Tibial nerve (tissue), 4 donors: ENCODE measurements at regions not wholly inside any gene's neighbourhood (a gene's known extent, or its start where the extent isn't known, plus 50 kb on each side); places are given as distances from the start of the nearest gene placed in this dataset.

ENCODE experiments used
- DNase-seq, 2 donors: peaks; one replicate each; pipeline ENCODE4 v3.0.0-alpha.2; 2019; ENCODE audit warnings: low spot score in 2 of 2
- H3K27ac ChIP-seq, 4 donors: fragments of 200-600 bp; sonication (generic) in 3 of 4; one replicate each; pipeline ENCODE4 v1.5.1; 2017 to 2019; ENCODE audit warnings: mild to moderate bottlenecking in 1 of 4
- H3K27me3 ChIP-seq, 2 donors: fragments of 200-600 bp; sonication (generic) in 1 of 2; one replicate each; pipeline versions ENCODE4 v1.5.1 to v1.6.0; 2017 to 2019
- H3K36me3 ChIP-seq, 3 donors: fragments of 200-600 bp; sonication (generic); one replicate each; pipeline ENCODE4 v1.5.1; 2018 to 2019
- H3K4me1 ChIP-seq, 4 donors: fragments of 200-600 bp; sonication (generic) in 3 of 4; one replicate each; pipeline ENCODE4 v1.5.1; 2017 to 2019
- H3K4me3 ChIP-seq, 4 donors: fragments of 200-600 bp; sonication (generic) in 3 of 4; one replicate each; pipeline ENCODE4 v1.5.1; 2017 to 2019; ENCODE audit warnings: mild to moderate bottlenecking in 1 of 4, moderate library complexity in 1 of 4
- H3K9me3 ChIP-seq, 4 donors: fragments of 200-600 bp; sonication (generic) in 3 of 4; one replicate each; pipeline ENCODE4 v1.5.1; 2017 to 2019
- CTCF ChIP-seq, 5 experiments: fragments of 200-600 bp in 3 of 5; fragments of 450-650 bp in 2 of 5; sonication (generic) in 3 of 5; IDR thresholded peaks; one replicate each; pipeline ENCODE4 v1.5.1; 2016 to 2019; ENCODE audit warnings: antibody characterized with exemption in 5 of 5, mild to moderate bottlenecking in 3 of 5, moderate library complexity in 2 of 5
- EP300 ChIP-seq, 2 donors: sonication (generic); formaldehyde crosslinking; IDR thresholded peaks; one replicate each; pipeline ENCODE4 v1.6.1; 2017; ENCODE audit warnings: antibody characterized with exemption in 2 of 2, mild to moderate bottlenecking in 1 of 2
- POLR2A ChIP-seq, 2 donors: fragments of 450-650 bp; IDR thresholded peaks; one replicate each; pipeline ENCODE4 v1.6.1; 2017; ENCODE audit warnings: antibody characterized with exemption in 2 of 2, mild to moderate bottlenecking in 2 of 2, moderate library complexity in 2 of 2
- WGBS, 2 donors: methylation state at CpG; one replicate each; pipeline ENCODE4 v1.1.5; 2018; 5-methylcytosine and 5-hydroxymethylcytosine counted together

DNA sequence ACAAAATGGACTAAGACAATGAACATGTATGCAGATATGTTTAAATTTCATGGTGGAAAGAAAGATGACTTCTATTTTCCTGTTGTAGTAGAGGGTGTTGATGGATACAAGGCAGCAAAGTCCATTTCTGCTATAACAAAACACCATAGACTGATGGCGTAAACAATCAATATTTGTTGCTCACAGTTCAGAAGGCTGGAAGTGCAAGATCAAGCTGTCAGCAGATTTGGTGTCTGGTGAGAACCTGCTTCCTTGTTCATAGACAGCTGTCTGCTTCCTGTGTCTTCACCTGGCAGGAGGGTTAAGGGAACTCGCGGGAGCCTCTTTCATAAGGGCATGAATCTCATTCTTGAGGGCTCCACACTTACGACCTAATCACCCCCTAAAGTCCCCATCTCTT lies 83.0 kb upstream of the ELOVL5 start:
- Histone ChIP-seq H3K36me3 (no peaks in the 10 kb centered on the region), H3K4me3 (no peak overlapping the region), H3K27ac (no peak overlapping the region), H3K27me3 (no peaks in the 10 kb centered on the region), H3K4me1 (peaks cover 0 to 21% (median 0%) of the 10 kb centered on the region in 4 donors), H3K9me3 (no peaks in the 10 kb centered on the region)
- TF ChIP-seq POLR2A (IDR thresholded peaks at IDR 0.05) (no peak), CTCF (IDR thresholded peaks at IDR 0.05) (no peak), EP300 (IDR thresholded peaks at IDR 0.05) (no peak)
- WGBS, 2 donors: 87 to 96% methylated on average over 4 of the region's 4 CpGs
- DNase-seq: no peak

GRCh38 chr6:53429401-53429800 lies 80.7 kb upstream of the ELOVL5 start:
- no peaks in the 10 kb centered on the region for H3K36me3 ChIP-seq
- DNase-seq: no peak
- H3K9me3 ChIP-seq: no peaks in the 10 kb centered on the region
- TF ChIP-seq CTCF (IDR thresholded peaks at IDR 0.05) (no peak), EP300 (IDR thresholded peaks at IDR 0.05) (no peak), POLR2A (IDR thresholded peaks at IDR 0.05) (no peak)
- H3K4me1 ChIP-seq: peaks cover 0 to 20% (median 0%) of the 10 kb centered on the region in 4 donors
- H3K4me3 ChIP-seq: no peak overlapping the region
- no peaks in the 10 kb centered on the region for H3K27me3 ChIP-seq
- no peak overlapping the region for H3K27ac ChIP-seq

GRCh38 chr6:53428886-53429285 lies 80.1 kb upstream of the ELOVL5 start:
- WGBS, 2 donors: 71 to 88% methylated on average over 1 of the region's 1 CpG
- TF ChIP-seq CTCF (IDR thresholded peaks at IDR 0.05): no peak
- TF ChIP-seq POLR2A (IDR thresholded peaks at IDR 0.05): no peak
- TF ChIP-seq EP300 (IDR thresholded peaks at IDR 0.05): no peak
- Histone ChIP-seq H3K9me3 (no peaks in the 10 kb centered on the region), H3K27ac (no peak overlapping the region), H3K4me1 (peaks cover 0 to 19% (median 0%) of the 10 kb centered on the region in 4 donors), H3K36me3 (no peaks in the 10 kb centered on the region), H3K27me3 (no peaks in the 10 kb centered on the region), H3K4me3 (no peak overlapping the region)
- DNase-seq: no peak

GRCh38 chr6:53426667-53427270 lies 78.0 kb upstream of the ELOVL5 start:
- WGBS, 2 donors: 93 to 97% methylated on average over 4 of the region's 4 CpGs
- H3K4me3 ChIP-seq: no peak overlapping the region

DNA sequence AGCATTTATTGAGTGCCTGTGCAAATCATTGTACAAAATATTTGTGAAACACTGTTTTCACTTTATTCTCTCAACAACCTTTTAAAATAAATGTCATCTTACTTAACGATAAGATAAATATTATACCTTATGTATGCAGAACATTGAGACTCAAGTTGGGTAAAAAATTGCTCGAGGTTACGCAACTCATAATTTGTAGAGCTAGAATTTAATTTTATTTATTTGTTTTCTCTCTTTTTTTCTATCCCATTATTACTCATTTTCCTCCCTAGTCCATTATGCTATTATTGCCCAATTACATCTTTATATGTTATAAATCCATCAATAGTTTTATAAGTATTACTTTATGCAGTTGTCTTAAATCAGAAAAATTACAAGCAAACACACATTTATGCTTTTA lies 77.4 kb upstream of the ELOVL5 start:
- no peak for DNase-seq
- Histone ChIP-seq H3K9me3 (no peaks in the 10 kb centered on the region), H3K36me3 (no peaks in the 10 kb centered on the region), H3K27ac (no peak overlapping the region), H3K4me1 (no peaks in the 10 kb centered on the region), H3K4me3 (no peak overlapping the region), H3K27me3 (no peaks in the 10 kb centered on the region)
- WGBS, 2 donors: 94 to 98% methylated on average over 3 of the region's 3 CpGs
- no peak for TF ChIP-seq CTCF (IDR thresholded peaks at IDR 0.05)
- no peak for TF ChIP-seq POLR2A (IDR thresholded peaks at IDR 0.05)
- TF ChIP-seq EP300 (IDR thresholded peaks at IDR 0.05): no peak

More at GRCh38 chr6:53426667-53427270, 78.0 kb upstream of the ELOVL5 start:
- TF ChIP-seq POLR2A (IDR thresholded peaks at IDR 0.05): no peak
- TF ChIP-seq CTCF (IDR thresholded peaks at IDR 0.05): no peak
- H3K9me3 ChIP-seq: no peaks in the 10 kb centered on the region
- no peaks in the 10 kb centered on the region for H3K36me3 ChIP-seq
- no peaks in the 10 kb centered on the region for H3K4me1 ChIP-seq
- no peak for DNase-seq
- H3K27me3 ChIP-seq: no peaks in the 10 kb centered on the region
- no peak overlapping the region for H3K27ac ChIP-seq
